Activated CD8-positive, alpha-beta memory T cell treated with anti-CD3 and anti-CD28 coated beads for 4 hours (primary cell): ENCODE measurements at regions not wholly inside any gene's neighbourhood (a gene's known extent, or its start where the extent isn't known, plus 50 kb on each side); places are given as distances from the start of the nearest gene placed in this dataset.

Experiments used
- DNase-seq, 2 donors: peaks; one replicate each; pipeline ENCODE4 v3.0.0-alpha.2; 2020; ENCODE audit warnings: low read depth in 2 of 2

- DNase-seq: no peak
Observed at GRCh38 chr16:86865851-86866662, 287.7 kb downstream of the FOXL1 start.

DNA sequence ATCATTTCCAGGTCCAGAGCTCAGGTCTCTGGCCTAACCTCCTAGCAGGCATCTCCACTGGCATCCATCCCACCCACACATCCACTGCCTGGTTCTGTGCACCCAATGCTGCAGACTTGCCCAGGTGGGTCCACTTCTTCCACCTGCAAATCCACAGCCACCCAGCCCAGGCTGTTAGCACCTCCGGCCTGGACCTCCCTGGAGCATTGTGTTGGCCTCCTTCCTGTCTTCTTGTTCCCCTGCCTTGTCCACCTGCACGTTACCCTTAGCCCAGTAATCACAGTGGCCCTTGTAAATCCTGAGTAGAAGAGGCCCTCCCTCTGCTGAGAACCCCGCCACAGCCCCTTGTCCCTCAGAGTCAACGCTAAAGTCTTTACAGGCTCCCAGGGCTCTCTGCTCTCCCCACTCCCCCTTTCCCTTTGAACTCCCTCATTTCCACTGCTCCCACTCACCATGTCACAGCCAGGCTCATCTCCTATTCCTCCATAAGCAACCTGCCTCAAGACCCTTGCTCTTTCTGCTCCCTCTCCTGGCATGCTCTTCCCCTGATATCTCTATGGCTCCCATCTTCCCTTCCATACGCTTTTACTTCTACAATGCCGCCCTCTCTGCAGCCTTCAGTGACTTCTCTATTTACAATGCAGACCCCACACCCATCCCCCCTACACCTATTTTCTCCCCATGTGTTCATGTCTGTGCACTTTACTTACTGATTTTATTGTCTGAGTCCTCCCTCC, 288.8 kb downstream of the FOXL1 start:
- no peak for DNase-seq

DNA sequence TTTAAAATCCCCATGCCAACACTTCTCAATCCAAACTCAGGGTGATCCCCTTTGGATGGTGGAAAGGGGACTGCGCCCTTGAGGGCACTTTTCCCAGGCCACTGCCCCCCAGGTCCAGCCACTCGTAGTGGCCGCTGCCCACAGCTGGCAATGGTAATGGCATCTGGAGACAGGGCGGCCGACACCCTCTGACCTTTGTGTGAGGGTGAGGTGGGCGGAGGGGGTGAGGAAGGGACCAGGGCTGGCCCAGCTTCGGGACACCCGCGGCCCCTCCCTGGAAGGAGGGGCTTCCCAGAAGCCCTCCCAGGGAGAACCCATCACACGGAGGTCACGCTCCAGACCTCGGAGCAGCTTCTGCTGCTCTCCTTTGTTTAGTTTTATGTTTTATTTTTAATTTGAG, 289.7 kb downstream of the FOXL1 start:
- DNase-seq: no peak

- DNase-seq: no peak
Observed at GRCh38 chr16:86868786-86869185, 290.4 kb downstream of the FOXL1 start.

- DNase-seq: no peak
Observed at GRCh38 chr16:86869288-86870022, 291.1 kb downstream of the FOXL1 start.

GRCh38 chr16:86870380-86870779, 292.0 kb downstream of the FOXL1 start:
- DNase-seq: no peak

DNA sequence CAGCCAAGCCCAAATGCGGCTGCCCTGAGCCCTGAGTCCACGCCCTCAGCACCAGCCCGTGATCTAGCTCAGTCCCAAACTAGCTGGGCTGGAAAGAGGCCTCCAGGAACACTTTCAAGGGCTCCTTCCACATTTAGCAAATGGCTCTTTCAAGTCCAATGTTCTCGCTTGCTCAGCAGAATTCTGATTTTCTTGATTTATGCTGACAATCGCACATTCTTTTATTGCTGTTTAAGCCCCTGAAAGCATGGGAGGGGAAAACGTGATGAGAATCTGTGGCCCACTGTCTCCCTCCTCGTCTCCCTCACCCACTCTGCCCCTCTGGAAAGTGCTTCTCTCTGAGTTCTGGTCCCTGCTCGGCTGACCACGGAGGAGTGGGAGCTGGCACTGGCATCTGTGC, 293.8 kb downstream of the FOXL1 start:
- DNase-seq: no peak

GRCh38 chr16:86872833-86873232, 294.5 kb downstream of the FOXL1 start:
- no peak for DNase-seq

- DNase-seq: no peak
Observed at GRCh38 chr16:86874141-86874540, 295.8 kb downstream of the FOXL1 start.

DNA sequence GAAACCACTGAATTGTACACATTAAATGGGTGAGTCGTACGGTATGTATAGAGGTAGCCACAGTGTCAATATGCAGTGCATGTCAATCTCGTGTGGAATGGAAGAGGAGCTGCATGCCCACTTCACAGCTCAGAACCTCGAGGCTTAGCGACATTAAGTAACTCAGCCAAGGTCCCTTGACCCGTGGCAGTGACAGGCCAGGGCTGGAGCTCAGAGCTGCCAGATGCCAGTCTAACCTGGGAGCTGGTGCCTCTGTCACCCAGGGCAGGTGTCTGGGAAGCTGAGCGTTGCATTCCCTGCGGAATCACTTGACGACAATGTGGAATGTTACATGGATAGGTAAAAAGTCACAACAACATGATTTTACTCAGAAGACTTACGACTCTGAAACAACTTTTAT, 298.1 kb downstream of the FOXL1 start:
- no peak for DNase-seq

GRCh38 chr16:86877108-86877507, 298.8 kb downstream of the FOXL1 start:
- no peak for DNase-seq

DNA sequence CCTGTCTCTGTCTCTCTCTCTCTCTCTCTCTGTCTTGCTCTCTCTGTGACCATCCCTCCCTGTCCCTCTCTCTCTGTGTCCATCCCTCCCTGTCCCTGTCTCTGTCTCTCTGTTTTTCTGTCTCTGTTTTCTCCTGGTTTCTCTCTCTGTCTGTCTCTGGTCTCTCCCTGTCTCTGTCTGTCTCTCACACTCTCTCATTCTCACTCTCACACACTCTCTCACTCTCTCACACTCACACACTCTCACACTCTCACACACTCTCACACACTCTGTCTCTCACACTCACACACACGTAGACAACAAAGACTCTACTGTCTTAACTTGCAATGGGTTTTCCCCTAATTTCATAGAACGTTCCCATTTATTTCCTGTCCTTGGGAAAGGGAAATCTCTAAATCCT, 299.5 kb downstream of the FOXL1 start:
- DNase-seq: no peak

GRCh38 chr16:86878236-86879080, 300.1 kb downstream of the FOXL1 start:
- DNase-seq: no peak

DNA sequence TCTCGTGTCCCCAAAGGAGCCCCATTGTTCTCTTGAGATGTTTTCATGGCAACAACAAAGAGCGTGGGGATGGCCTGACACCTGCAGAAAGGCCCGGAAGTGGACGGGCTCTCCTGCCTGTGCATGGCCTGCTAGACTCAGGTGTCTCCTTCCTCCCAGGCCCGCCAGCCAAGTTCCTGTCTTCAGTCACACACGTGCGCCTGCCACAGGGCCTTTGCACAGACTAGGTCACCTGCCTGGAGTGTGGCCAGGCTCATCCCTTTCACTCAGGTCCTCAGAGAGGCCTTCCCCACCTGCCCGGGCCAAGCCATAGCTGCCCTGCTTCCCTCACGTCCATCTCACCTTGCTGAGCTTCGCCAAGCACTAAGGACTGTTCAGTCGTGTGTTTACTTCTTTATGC, 300.9 kb downstream of the FOXL1 start:
- no peak for DNase-seq

GRCh38 chr16:86880316-86881117, 302.2 kb downstream of the FOXL1 start:
- no peak for DNase-seq

GRCh38 chr16:86881118-86881510, 302.8 kb downstream of the FOXL1 start:
- DNase-seq: no peak

- no peak for DNase-seq
Observed at GRCh38 chr16:86881861-86882273, 303.5 kb downstream of the FOXL1 start.

DNA sequence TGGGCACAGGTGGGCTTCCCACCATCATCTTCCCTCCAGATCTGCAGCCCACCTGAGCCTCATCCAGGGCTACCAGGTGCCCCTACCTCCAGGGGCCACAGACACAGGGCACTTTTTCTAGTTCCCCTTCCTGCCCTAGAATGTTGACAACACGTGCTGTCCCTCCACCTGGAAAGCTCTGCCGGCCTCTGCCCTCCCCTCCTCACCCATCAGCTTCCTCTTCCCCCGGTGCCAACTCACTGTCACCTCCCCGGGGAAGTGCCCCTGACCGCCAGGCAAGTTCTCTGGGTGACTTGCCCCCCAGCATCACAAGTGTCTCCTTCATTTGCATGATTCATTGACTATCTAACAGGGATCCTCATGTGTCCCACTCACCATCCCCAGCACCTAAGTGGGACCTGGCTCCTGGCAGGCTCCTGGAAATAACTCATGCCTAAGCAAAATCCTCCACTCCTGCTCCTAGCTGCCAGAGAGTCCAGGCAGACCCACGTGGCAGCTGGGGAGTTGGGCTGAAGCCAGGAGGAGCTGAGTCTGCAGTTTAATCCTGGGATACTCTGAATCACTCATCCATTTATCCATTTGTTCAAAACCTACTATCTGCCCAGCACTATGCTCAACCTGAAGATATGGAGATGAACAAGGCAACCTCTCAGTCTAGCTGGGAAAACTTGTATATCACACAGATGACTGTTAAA, 304.4 kb downstream of the FOXL1 start:
- DNase-seq: no peak

- DNase-seq: no peak
Observed at GRCh38 chr16:86883583-86884389, 305.4 kb downstream of the FOXL1 start.

GRCh38 chr16:86884390-86884650, 306.0 kb downstream of the FOXL1 start:
- DNase-seq: no peak
